ENCODE measurements at regions not wholly inside any gene's neighbourhood (a gene's known extent, or its start where the extent isn't known, plus 50 kb on each side); places are given as distances from the start of the nearest gene placed in this dataset.
A peak's percentile ranks its signal among the peaks of the same experiment; 100 is the strongest.
"Not testable (repeated sequence)": the region's sequence is repeated elsewhere in the genome, so short reads cannot be mapped to it uniquely, and the experiment has no call there.

GRCh38 chr7:69388452-69389137, 209.7 kb upstream of the AUTS2 start:
- DNase-seq, result no peak

GRCh38 chr7:69389216-69389615, 209.1 kb upstream of the AUTS2 start:
- DNase-seq, result no peak

GRCh38 chr7:69393912-69394311, 204.4 kb upstream of the AUTS2 start:
- not testable (repeated sequence) for DNase-seq

- no peak for DNase-seq
These were observed 203.1 kb upstream of the AUTS2 start for GRCh38 chr7:69395061-69395714.

- DNase-seq, result no peak
These were observed 199.3 kb upstream of the AUTS2 start for GRCh38 chr7:69398986-69399385.

- DNase-seq, result no peak
These were observed 198.9 kb upstream of the AUTS2 start for GRCh38 chr7:69399401-69399800.

- DNase-seq, result no peak
These were observed 195.6 kb upstream of the AUTS2 start for GRCh38 chr7:69402696-69403095.

- peak; percentile 10 to 45 for DNase-seq
These were observed 195.1 kb upstream of the AUTS2 start for GRCh38 chr7:69403169-69403568.

GRCh38 chr7:69411018-69411417, 187.3 kb upstream of the AUTS2 start:
- DNase-seq, result no peak

GRCh38 chr7:69411466-69411865, 186.8 kb upstream of the AUTS2 start:
- DNase-seq, result no peak

GRCh38 chr7:69412331-69413146, 185.7 kb upstream of the AUTS2 start:
- peak; percentile 40 to 45 for DNase-seq

- no peak for DNase-seq
These were observed 183.7 kb upstream of the AUTS2 start for GRCh38 chr7:69414555-69414954.

- DNase-seq, result no peak
These were observed 179.2 kb upstream of the AUTS2 start for GRCh38 chr7:69418869-69419670.

GRCh38 chr7:69419934-69420333, 178.3 kb upstream of the AUTS2 start:
- no peak for DNase-seq

GRCh38 chr7:69422574-69422985, 175.7 kb upstream of the AUTS2 start:
- no peak for DNase-seq

- no peak for DNase-seq
These were observed 171.6 kb upstream of the AUTS2 start for GRCh38 chr7:69426705-69427104.

GRCh38 chr7:69428089-69428488, 170.2 kb upstream of the AUTS2 start:
- DNase-seq, result no peak

GRCh38 chr7:69429911-69430383, 168.3 kb upstream of the AUTS2 start:
- DNase-seq, result no peak

- no peak for DNase-seq
These were observed 167.8 kb upstream of the AUTS2 start for GRCh38 chr7:69430384-69431021.

- no peak for DNase-seq
These were observed 166.6 kb upstream of the AUTS2 start for GRCh38 chr7:69431626-69432025.

- DNase-seq, result not testable (repeated sequence)
These were observed 166.0 kb upstream of the AUTS2 start for GRCh38 chr7:69432276-69432675.

- no peak for DNase-seq
These were observed 165.2 kb upstream of the AUTS2 start for GRCh38 chr7:69433081-69433480.

All from AML-193 (cell line).